Smooth muscle cell (in vitro differentiated cells): ENCODE measurements at regions not wholly inside any gene's neighbourhood (a gene's known extent, or its start where the extent isn't known, plus 50 kb on each side); places are given as distances from the start of the nearest gene placed in this dataset.

Experiments used
- DNase-seq: peaks from one replicate; lab custom pipeline; 2025; ENCODE audit not compliant: unreplicated experiment; lab: John Stamatoyannopoulos, UW
- H2AFZ ChIP-seq: fragments of 200-600 bp; sonication (generic); 2 replicates; pipeline ENCODE4 v1.6.0; 2016; ENCODE audit warnings: antibody characterized with exemption, low read depth, mild to moderate bottlenecking
- H3F3A ChIP-seq: fragments of 200-600 bp; sonication (generic); 2 replicates; pipeline ENCODE4 v1.6.0; 2017; ENCODE audit warnings: antibody characterized with exemption, low read depth
- H3K27ac ChIP-seq: fragments of 200-600 bp; sonication (generic); 2 replicates; pipeline ENCODE4 v1.5.1; 2016; ENCODE audit warnings: low read depth, mild to moderate bottlenecking
- H3K27me3 ChIP-seq: fragments of 200-600 bp; sonication (generic); 2 replicates; pipeline ENCODE4 v1.6.1; 2016; ENCODE audit warnings: low read depth, mild to moderate bottlenecking
- H3K36me3 ChIP-seq: fragments of 200-600 bp; sonication (generic); 2 replicates; pipeline ENCODE4 v1.5.1; 2016; ENCODE audit warnings: low read depth
- H3K4me1 ChIP-seq: fragments of 200-600 bp; sonication (generic); 2 replicates; pipeline ENCODE4 v1.5.1; 2016; ENCODE audit warnings: low read depth
- H3K4me2 ChIP-seq: fragments of 200-600 bp; sonication (generic); 2 replicates; pipeline ENCODE4 v1.6.0; 2016; ENCODE audit warnings: mild to moderate bottlenecking
- H3K4me3 ChIP-seq: fragments of 200-600 bp; sonication (generic); 2 replicates; pipeline ENCODE4 v1.5.1; 2016; ENCODE audit warnings: mild to moderate bottlenecking
- H3K79me2 ChIP-seq: fragments of 200-600 bp; sonication (generic); 2 replicates; pipeline ENCODE4 v1.6.0; 2016; ENCODE audit warnings: low read depth, mild to moderate bottlenecking
- H3K9ac ChIP-seq: fragments of 200-600 bp; sonication (generic); 2 replicates; pipeline ENCODE4 v1.6.0; 2016; ENCODE audit warnings: low read depth
- H3K9me3 ChIP-seq: fragments of 200-600 bp; sonication (generic); replicated peaks from 2 replicates; pipeline ENCODE4 v1.5.1; 2016; ENCODE audit warnings: low read depth
- H4K20me1 ChIP-seq: fragments of 200-600 bp; sonication (generic); 2 replicates; pipeline ENCODE4 v1.6.0; 2016; ENCODE audit warnings: low read depth
- CTCF ChIP-seq: fragments of 200-600 bp; sonication (generic); IDR thresholded peaks from 2 replicates; pipeline ENCODE4 v1.5.1; 2017; ENCODE audit warnings: borderline replicate concordance, mild to moderate bottlenecking, antibody characterized with exemption; ENCODE audit not compliant: insufficient read depth, poor library complexity, severe bottlenecking
- WGBS: methylation state at CpG from one replicate; pipeline ENCODE4 v1.1.7; 2016; ENCODE audit warnings: low lambda C conversion rate; 5-methylcytosine and 5-hydroxymethylcytosine counted together

GRCh38 chr13:65936249-65936648, 1293.9 kb downstream of the PCDH9 start:
- no peaks in the 10 kb centered on the region for H3K79me2 ChIP-seq

GRCh38 chr13:65932587-65933239, 1297.4 kb downstream of the PCDH9 start:
- H3K9ac ChIP-seq: no peak overlapping the region
- no peak overlapping the region for H3K4me3 ChIP-seq
- H3K27me3 ChIP-seq: no peaks in the 10 kb centered on the region
- no peak overlapping the region for H2AFZ ChIP-seq
- TF ChIP-seq CTCF: no peak
- H3K79me2 ChIP-seq: no peaks in the 10 kb centered on the region
- H3K4me1 ChIP-seq: no peaks in the 10 kb centered on the region
- no peaks in the 10 kb centered on the region for H3K9me3 ChIP-seq
- no peak for DNase-seq
- no peaks in the 10 kb centered on the region for H3K36me3 ChIP-seq
- H3K27ac ChIP-seq: no peak overlapping the region
- H3K4me2 ChIP-seq: no peak overlapping the region
- WGBS: 68% methylated on average over 4 of the region's 4 CpGs
- no peaks in the 10 kb centered on the region for H4K20me1 ChIP-seq
- H3F3A ChIP-seq: no peaks in the 10 kb centered on the region

More at GRCh38 chr13:65936249-65936648, 1293.9 kb downstream of the PCDH9 start:
- Histone ChIP-seq H3K4me2 (no peak overlapping the region), H3K9me3 (no peaks in the 10 kb centered on the region), H3K27ac (no peak overlapping the region), H3K27me3 (no peaks in the 10 kb centered on the region), H3K4me1 (no peaks in the 10 kb centered on the region), H3F3A (no peaks in the 10 kb centered on the region), H3K4me3 (no peak overlapping the region), H3K36me3 (no peaks in the 10 kb centered on the region), H4K20me1 (no peaks in the 10 kb centered on the region), H3K9ac (no peak overlapping the region), H2AFZ (no peak overlapping the region)
- no peak for TF ChIP-seq CTCF
- DNase-seq: no peak
- 86% methylated on average over 2 of the region's 2 CpGs for WGBS

GRCh38 chr13:65932013-65932412, 1298.1 kb downstream of the PCDH9 start:
- Histone ChIP-seq H3F3A (no peaks in the 10 kb centered on the region), H3K27ac (no peak overlapping the region), H3K4me1 (no peaks in the 10 kb centered on the region), H4K20me1 (no peaks in the 10 kb centered on the region), H3K9me3 (no peaks in the 10 kb centered on the region), H3K27me3 (no peaks in the 10 kb centered on the region), H3K9ac (no peak overlapping the region), H3K4me2 (no peak overlapping the region), H3K4me3 (no peak overlapping the region), H2AFZ (no peak overlapping the region), H3K36me3 (no peaks in the 10 kb centered on the region), H3K79me2 (no peaks in the 10 kb centered on the region)
- TF ChIP-seq CTCF: no peak
- 79% methylated on average over 2 of the region's 2 CpGs for WGBS
- DNase-seq: no peak

GRCh38 chr13:65929436-65929835, 1300.7 kb downstream of the PCDH9 start:
- Histone ChIP-seq H3K4me3 (no peak overlapping the region), H3K27ac (no peak overlapping the region)
- no peak for TF ChIP-seq CTCF

More at GRCh38 chr13:65929436-65929835, 1300.7 kb downstream of the PCDH9 start:
- Histone ChIP-seq H3K27me3 (no peaks in the 10 kb centered on the region), H3K4me2 (no peak overlapping the region), H3K36me3 (no peaks in the 10 kb centered on the region), H3K79me2 (no peaks in the 10 kb centered on the region), H2AFZ (no peak overlapping the region), H3K9ac (no peak overlapping the region), H3K4me1 (no peaks in the 10 kb centered on the region), H3K9me3 (no peaks in the 10 kb centered on the region), H3F3A (no peaks in the 10 kb centered on the region), H4K20me1 (no peaks in the 10 kb centered on the region)
- DNase-seq: no peak
- 41% methylated on average over 3 of the region's 3 CpGs for WGBS
